Mesenchymal stem cell (in vitro differentiated cells and primary cell): ENCODE measurements at regions not wholly inside any gene's neighbourhood (a gene's known extent, or its start where the extent isn't known, plus 50 kb on each side); places are given as distances from the start of the nearest gene placed in this dataset.

Source experiments
- DNase-seq: peaks from one replicate; pipeline ENCODE4 v3.0.0-alpha.2; 2013
- H2AFZ ChIP-seq: one replicate; pipeline ENCODE4 v1.6.1; 2013; ENCODE audit warnings: low read depth, mild to moderate bottlenecking, control low read depth, inconsistent platforms, low read length, moderate library complexity
- H2AK5ac ChIP-seq: 2 replicates; pipeline ENCODE4 v1.6.1; 2013; ENCODE audit warnings: low read length, moderate library complexity, mild to moderate bottlenecking, inconsistent platforms; ENCODE audit not compliant: severe bottlenecking
- H2BK120ac ChIP-seq: one replicate; pipeline ENCODE4 v1.6.1; 2013; ENCODE audit warnings: low read depth, mild to moderate bottlenecking, inconsistent platforms, low read length, moderate library complexity
- H2BK12ac ChIP-seq, 2 experiments: one replicate each; pipeline ENCODE4 v1.6.1; 2013; ENCODE audit warnings: inconsistent platforms in 2 of 2, low read length in 2 of 2, mild to moderate bottlenecking in 2 of 2, moderate library complexity in 2 of 2, control low read depth in 1 of 2
- H2BK15ac ChIP-seq: one replicate; pipeline ENCODE4 v1.6.1; 2013; ENCODE audit warnings: mild to moderate bottlenecking, low read depth, inconsistent platforms; ENCODE audit not compliant: poor library complexity, severe bottlenecking
- H2BK5ac ChIP-seq: 2 replicates; pipeline ENCODE4 v1.6.1; 2013; ENCODE audit warnings: low read depth, mild to moderate bottlenecking, low read length, control low read depth, inconsistent platforms; ENCODE audit not compliant: poor library complexity, severe bottlenecking
- H3K14ac ChIP-seq, 2 experiments: one replicate each; pipeline ENCODE4 v1.6.1; 2013; ENCODE audit warnings: inconsistent platforms in 2 of 2, low read length in 2 of 2, control low read depth in 1 of 2, mild to moderate bottlenecking in 1 of 2, moderate library complexity in 1 of 2
- H3K18ac ChIP-seq, 2 experiments: one replicate each; pipeline ENCODE4 v1.6.1; 2013; ENCODE audit warnings: inconsistent platforms in 2 of 2, low read length in 2 of 2, control low read depth in 1 of 2, low read depth in 1 of 2, mild to moderate bottlenecking in 1 of 2
- H3K23ac ChIP-seq, 2 experiments: one replicate each; pipeline ENCODE4 v1.6.1; 2013; ENCODE audit warnings: inconsistent platforms in 2 of 2, low read length in 2 of 2, mild to moderate bottlenecking in 2 of 2, moderate library complexity in 2 of 2, control low read depth in 1 of 2
- H3K27ac ChIP-seq: 2 replicates; pipeline ENCODE4 v1.5.1; 2013; ENCODE audit warnings: mild to moderate bottlenecking, moderate library complexity, low read length, control low read depth, inconsistent platforms; ENCODE audit not compliant: poor library complexity, severe bottlenecking
- H3K27me3 ChIP-seq, 2 experiments: 2 replicates each; pipeline versions ENCODE4 v1.6.1 to v1.7.0; 2013; ENCODE audit warnings: low read length in 2 of 2, mild to moderate bottlenecking in 2 of 2, moderate library complexity in 2 of 2, control low read depth in 1 of 2, inconsistent platforms in 1 of 2; ENCODE audit not compliant: control insufficient read depth in 1 of 2, insufficient read depth in 1 of 2
- H3K36me3 ChIP-seq, 2 experiments: 2 replicates each; pipeline versions ENCODE4 v1.6.1 to v1.7.0; 2013; ENCODE audit warnings: low read length in 2 of 2, control low read depth in 1 of 2, inconsistent platforms in 1 of 2, low read depth in 1 of 2, mild to moderate bottlenecking in 1 of 2; ENCODE audit not compliant: insufficient read depth in 2 of 2, control insufficient read depth in 1 of 2
- H3K4ac ChIP-seq, 2 experiments: one replicate each; pipeline ENCODE4 v1.6.1; 2013; ENCODE audit warnings: inconsistent platforms in 2 of 2, low read length in 2 of 2, mild to moderate bottlenecking in 2 of 2, moderate library complexity in 2 of 2, control low read depth in 1 of 2, low read depth in 1 of 2
- H3K4me1 ChIP-seq: 2 replicates; pipeline ENCODE4 v1.6.1; 2013; ENCODE audit warnings: low read depth, low read length, control low read depth; ENCODE audit not compliant: control insufficient read depth, insufficient read depth
- H3K4me2 ChIP-seq: 2 replicates; pipeline ENCODE4 v1.6.1; 2013; ENCODE audit warnings: low read length, mild to moderate bottlenecking, inconsistent platforms; ENCODE audit not compliant: poor library complexity, severe bottlenecking
- H3K4me3 ChIP-seq, 2 experiments: 2 replicates each; pipeline versions ENCODE4 v1.5.1 to v1.7.0; 2013; ENCODE audit warnings: low read length in 2 of 2, mild to moderate bottlenecking in 2 of 2, control low read depth in 1 of 2, low read depth in 1 of 2; ENCODE audit not compliant: insufficient read depth in 1 of 2
- H3K79me1 ChIP-seq: replicated peaks from 2 replicates; pipeline ENCODE4 v1.6.1; 2013; ENCODE audit warnings: mild to moderate bottlenecking, control low read depth, low read length, inconsistent platforms; ENCODE audit not compliant: poor library complexity, severe bottlenecking
- H3K9ac ChIP-seq: 2 replicates; pipeline ENCODE4 v1.7.0; 2013; ENCODE audit warnings: mild to moderate bottlenecking, low read length, moderate library complexity
- H3K9me3 ChIP-seq: 2 replicates; pipeline ENCODE4 v1.7.0; 2013; ENCODE audit warnings: mild to moderate bottlenecking, low read length; ENCODE audit not compliant: control insufficient read depth
- H4K8ac ChIP-seq: one replicate; pipeline ENCODE4 v1.6.1; 2013; ENCODE audit warnings: inconsistent platforms, mild to moderate bottlenecking, low read length, moderate library complexity
- H4K91ac ChIP-seq: one replicate; pipeline ENCODE4 v1.6.1; 2013; ENCODE audit warnings: mild to moderate bottlenecking, low read length, inconsistent platforms
- WGBS: methylation state at CpG from one replicate; pipeline ENCODE4 v1.1.7; 2013; ENCODE audit warnings: mixed read lengths; 5-methylcytosine and 5-hydroxymethylcytosine counted together

- H2BK12ac ChIP-seq: no peak overlapping the region
- peak; percentile 10 for DNase-seq
- no peaks in the 10 kb centered on the region for H3K27me3 ChIP-seq
- no peak overlapping the region for H4K91ac ChIP-seq
- H3K27ac ChIP-seq: no peak overlapping the region
- H3K9ac ChIP-seq: no peak overlapping the region
- H2AFZ ChIP-seq: no peak overlapping the region
- no peak overlapping the region for H3K23ac ChIP-seq
- H3K14ac ChIP-seq: no peak overlapping the region
- no peaks in the 10 kb centered on the region for H3K9me3 ChIP-seq
- no peak overlapping the region for H4K8ac ChIP-seq
- H3K4me3 ChIP-seq: no peak overlapping the region
- H2BK15ac ChIP-seq: no peak overlapping the region
- H3K4ac ChIP-seq: no peak overlapping the region
- no peak overlapping the region for H2BK5ac ChIP-seq
- no peaks in the 10 kb centered on the region for H3K36me3 ChIP-seq
- no peak overlapping the region for H2BK120ac ChIP-seq
- WGBS: 66% methylated on average over 4 of the region's 4 CpGs
- H3K4me1 ChIP-seq: no peaks in the 10 kb centered on the region
- H3K4me2 ChIP-seq: no peak overlapping the region
- H3K79me1 ChIP-seq: no peaks in the 10 kb centered on the region
- H3K18ac ChIP-seq: no peak overlapping the region
- no peak overlapping the region for H2AK5ac ChIP-seq
These were observed 132.2 kb downstream of the GLUL start for GRCh38 chr1:182259229-182259872.

- Histone ChIP-seq H3K23ac (no peak overlapping the region), H2BK120ac (no peak overlapping the region), H3K4me2 (no peak overlapping the region), H3K79me1 (no peaks in the 10 kb centered on the region), H3K4me3 (no peak overlapping the region), H4K8ac (no peak overlapping the region), H3K9me3 (no peaks in the 10 kb centered on the region), H3K4ac (no peak overlapping the region), H2BK12ac (no peak overlapping the region), H2BK5ac (no peak overlapping the region), H3K27me3 (no peaks in the 10 kb centered on the region), H2BK15ac (no peak overlapping the region), H2AFZ (no peak overlapping the region), H3K36me3 (no peaks in the 10 kb centered on the region), H3K14ac (no peak overlapping the region), H3K9ac (no peak overlapping the region), H3K18ac (no peak overlapping the region), H3K27ac (no peak overlapping the region), H3K4me1 (no peaks in the 10 kb centered on the region), H2AK5ac (no peak overlapping the region), H4K91ac (no peak overlapping the region)
- 85% methylated on average over 2 of the region's 2 CpGs for WGBS
- no peak for DNase-seq
These were observed 134.1 kb downstream of the GLUL start for GRCh38 chr1:182257369-182258063.

- H2BK120ac ChIP-seq: no peak overlapping the region
- H2AFZ ChIP-seq: no peak overlapping the region
- no peak overlapping the region for H3K4me2 ChIP-seq
- no peak overlapping the region for H3K9ac ChIP-seq
- H2BK15ac ChIP-seq: no peak overlapping the region
- no peak overlapping the region for H4K8ac ChIP-seq
- 87% methylated on average over 1 of the region's 4 CpGs for WGBS
- no peak overlapping the region for H2BK5ac ChIP-seq
- H3K4me3 ChIP-seq: no peak overlapping the region
- no peak overlapping the region for H2BK12ac ChIP-seq
- H3K18ac ChIP-seq: no peak overlapping the region
- no peaks in the 10 kb centered on the region for H3K4me1 ChIP-seq
- no peak overlapping the region for H3K23ac ChIP-seq
- H3K27ac ChIP-seq: no peak overlapping the region
- H3K9me3 ChIP-seq: no peaks in the 10 kb centered on the region
- H3K27me3 ChIP-seq: no peaks in the 10 kb centered on the region
- no peak overlapping the region for H3K14ac ChIP-seq
- H3K36me3 ChIP-seq: no peaks in the 10 kb centered on the region
- no peak overlapping the region for H2AK5ac ChIP-seq
- no peak for DNase-seq
- H4K91ac ChIP-seq: no peak overlapping the region
- H3K79me1 ChIP-seq: no peaks in the 10 kb centered on the region
- no peak overlapping the region for H3K4ac ChIP-seq
These were observed 134.7 kb downstream of the GLUL start for GRCh38 chr1:182256931-182257330.

- H3K79me1 ChIP-seq: no peaks in the 10 kb centered on the region
- no peak overlapping the region for H3K9ac ChIP-seq
- H3K4me2 ChIP-seq: no peak overlapping the region
- H2BK120ac ChIP-seq: no peak overlapping the region
- WGBS: 84% methylated on average over 4 of the region's 4 CpGs
- no peaks in the 10 kb centered on the region for H3K9me3 ChIP-seq
- no peaks in the 10 kb centered on the region for H3K4me1 ChIP-seq
- H3K36me3 ChIP-seq: no peaks in the 10 kb centered on the region
- H2BK15ac ChIP-seq: no peak overlapping the region
- no peak for DNase-seq
- no peak overlapping the region for H2AFZ ChIP-seq
- H3K4me3 ChIP-seq: no peak overlapping the region
- H2AK5ac ChIP-seq: no peak overlapping the region
- no peak overlapping the region for H3K23ac ChIP-seq
- H3K18ac ChIP-seq: no peak overlapping the region
- no peak overlapping the region for H2BK12ac ChIP-seq
- no peak overlapping the region for H4K91ac ChIP-seq
- H3K4ac ChIP-seq: no peak overlapping the region
- no peak overlapping the region for H2BK5ac ChIP-seq
- H3K27ac ChIP-seq: no peak overlapping the region
- no peak overlapping the region for H4K8ac ChIP-seq
- no peak overlapping the region for H3K14ac ChIP-seq
- H3K27me3 ChIP-seq: no peaks in the 10 kb centered on the region
These were observed 136.1 kb downstream of the GLUL start for GRCh38 chr1:182255494-182255893.
